ENCODE measurements at regions not wholly inside any gene's neighbourhood (a gene's known extent, or its start where the extent isn't known, plus 50 kb on each side); places are given as distances from the start of the nearest gene placed in this dataset.

DNA sequence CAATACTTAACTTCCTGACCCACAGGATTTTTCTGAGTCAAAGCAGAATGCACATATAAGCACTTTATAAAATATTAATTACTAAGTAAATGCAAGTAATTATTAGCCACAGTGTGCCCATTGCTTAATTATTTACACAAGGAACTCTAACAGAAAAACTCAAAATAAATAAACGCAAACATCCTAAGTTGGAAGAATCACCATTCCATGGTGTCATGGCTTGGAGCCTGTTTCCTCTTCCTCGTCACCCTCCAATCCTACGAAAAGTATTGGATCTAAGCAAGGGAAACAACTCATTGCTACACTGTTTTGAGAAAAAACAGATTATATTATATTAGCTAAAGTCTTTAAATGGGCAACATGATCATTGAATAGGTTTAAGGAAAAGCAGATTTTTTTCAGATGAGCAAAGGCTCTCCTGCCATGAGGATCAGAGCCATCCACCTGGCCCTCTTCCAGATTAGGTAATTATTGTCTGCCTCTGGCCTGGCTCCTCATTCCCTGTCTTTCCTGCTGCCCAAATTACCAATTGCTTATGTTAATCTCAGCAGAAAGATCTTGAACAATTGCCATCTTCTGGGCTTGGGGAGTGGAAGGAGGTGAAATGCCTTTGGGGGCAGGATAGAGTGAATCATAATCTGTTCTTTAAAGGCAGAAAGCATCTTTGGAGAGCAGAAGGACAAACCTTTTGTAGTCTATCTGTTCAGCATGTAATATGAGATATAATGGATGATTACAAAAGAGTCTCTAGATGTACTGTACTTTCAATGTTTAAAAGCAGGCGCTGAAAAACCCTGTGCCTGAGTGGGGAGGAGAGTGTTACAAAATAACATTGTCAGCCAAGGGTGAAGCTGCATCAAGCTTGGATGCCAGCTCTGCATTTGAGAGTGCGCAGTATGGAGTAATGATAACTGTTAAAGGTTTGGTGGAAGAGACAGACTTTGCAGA is 121.2 kb downstream of the DUSP10 start:
- no peaks in the 10 kb centered on the region for H3K36me3 ChIP-seq (replicated peaks in 1 of 2; ENCODE audit: control extremely low read depth in 1 of 2, control insufficient read depth in 1 of 2, extremely low read depth in 1 of 2, insufficient read depth in 2 of 2, low read length in 1 of 2)
- intact Hi-C loops (cut with micrococcal nuclease): no loop called here
- H3K4me3 ChIP-seq (ENCODE audit: control extremely low read depth in 1 of 5, extremely low read depth in 1 of 5, insufficient read depth in 1 of 5, low read depth in 2 of 5, low read length in 4 of 5): no peak overlapping the region
- no peak overlapping the region for H2AFZ ChIP-seq (ENCODE audit: insufficient read depth, low read depth, low read length, poor library complexity, severe bottlenecking)
- H3K27ac ChIP-seq (ENCODE audit: low read length in 2 of 2): no peak overlapping the region
- WGBS (ENCODE audit: insufficient coverage): 100% methylated on average over 3 of the region's 5 CpGs
- peaks cover 0 to 2% (median 1%) of the 10 kb centered on the region in 3 donors for H3K9me3 ChIP-seq (ENCODE audit: control extremely low read depth in 1 of 3, control insufficient read depth in 2 of 3, insufficient read depth in 1 of 3, low read length in 2 of 3)
- ChIA-PET POLR2A (no interaction called here), CTCF (no interaction called here)
- Mint-ChIP-seq H3K4me1 (no peaks in the 10 kb centered on the region), H3K9me3 (ENCODE audit: insufficient read depth) (no peaks in the 10 kb centered on the region), H3K4me3 (no peak overlapping the region), H3K27me3 (no peaks in the 10 kb centered on the region), H3K27ac (no peak overlapping the region)
- no peak for DNase-seq
- H3K9ac ChIP-seq (ENCODE audit: low read length): no peak overlapping the region
- H4K20me1 ChIP-seq (ENCODE audit: control insufficient read depth, insufficient read depth, low read length, poor library complexity, severe bottlenecking): no peaks in the 10 kb centered on the region
- H3K4me1 ChIP-seq (ENCODE audit: control insufficient read depth in 2 of 2, insufficient read depth in 2 of 2, low read length in 2 of 2): no peaks in the 10 kb centered on the region
- no peaks in the 10 kb centered on the region for H3K27me3 ChIP-seq (replicated peaks in 1 of 4; ENCODE audit: control extremely low read depth in 1 of 4, control insufficient read depth in 3 of 4, insufficient read depth in 4 of 4, low read length in 3 of 4)
- TF ChIP-seq, protein P1, sequence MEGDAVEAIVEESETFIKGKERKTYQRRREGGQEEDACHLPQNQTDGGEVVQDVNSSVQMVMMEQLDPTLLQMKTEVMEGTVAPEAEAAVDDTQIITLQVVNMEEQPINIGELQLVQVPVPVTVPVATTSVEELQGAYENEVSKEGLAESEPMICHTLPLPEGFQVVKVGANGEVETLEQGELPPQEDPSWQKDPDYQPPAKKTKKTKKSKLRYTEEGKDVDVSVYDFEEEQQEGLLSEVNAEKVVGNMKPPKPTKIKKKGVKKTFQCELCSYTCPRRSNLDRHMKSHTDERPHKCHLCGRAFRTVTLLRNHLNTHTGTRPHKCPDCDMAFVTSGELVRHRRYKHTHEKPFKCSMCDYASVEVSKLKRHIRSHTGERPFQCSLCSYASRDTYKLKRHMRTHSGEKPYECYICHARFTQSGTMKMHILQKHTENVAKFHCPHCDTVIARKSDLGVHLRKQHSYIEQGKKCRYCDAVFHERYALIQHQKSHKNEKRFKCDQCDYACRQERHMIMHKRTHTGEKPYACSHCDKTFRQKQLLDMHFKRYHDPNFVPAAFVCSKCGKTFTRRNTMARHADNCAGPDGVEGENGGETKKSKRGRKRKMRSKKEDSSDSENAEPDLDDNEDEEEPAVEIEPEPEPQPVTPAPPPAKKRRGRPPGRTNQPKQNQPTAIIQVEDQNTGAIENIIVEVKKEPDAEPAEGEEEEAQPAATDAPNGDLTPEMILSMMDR (IDR thresholded peaks at IDR 0.05): no peak
- no peak for TF ChIP-seq EZH2 (IDR thresholded peaks at IDR 0.05; ENCODE audit: borderline replicate concordance, insufficient read depth, low read depth, low read length, poor library complexity, severe bottlenecking)
- ATAC-seq (ENCODE audit: low read depth): no peak
- no peak overlapping the region for H3K4me2 ChIP-seq (replicated peaks; ENCODE audit: low read depth, low read length, poor library complexity, severe bottlenecking)
- no peaks in the 10 kb centered on the region for H3K79me2 ChIP-seq (ENCODE audit: control insufficient read depth, insufficient read depth, low read length)

GRCh38 chr1:221621683-221622082 is 120.2 kb downstream of the DUSP10 start:
- H4K20me1 ChIP-seq (ENCODE audit: control insufficient read depth, insufficient read depth, low read length, poor library complexity, severe bottlenecking): no peaks in the 10 kb centered on the region
- H2AFZ ChIP-seq (ENCODE audit: insufficient read depth, low read depth, low read length, poor library complexity, severe bottlenecking): no peak overlapping the region
- ChIA-PET CTCF (no interaction called here), POLR2A (no interaction called here)
- H3K4me2 ChIP-seq (replicated peaks; ENCODE audit: low read depth, low read length, poor library complexity, severe bottlenecking): no peak overlapping the region
- no peak overlapping the region for H3K9ac ChIP-seq (ENCODE audit: low read length)
- no CpG with 5 or more reads among the region's 2 CpGs for WGBS (ENCODE audit: insufficient coverage)
- Mint-ChIP-seq H3K9me3 (ENCODE audit: insufficient read depth) (no peaks in the 10 kb centered on the region), H3K27ac (no peak overlapping the region), H3K4me1 (no peaks in the 10 kb centered on the region), H3K4me3 (no peak overlapping the region), H3K27me3 (no peaks in the 10 kb centered on the region)
- no peaks in the 10 kb centered on the region for H3K27me3 ChIP-seq (replicated peaks in 1 of 4; ENCODE audit: control extremely low read depth in 1 of 4, control insufficient read depth in 3 of 4, insufficient read depth in 4 of 4, low read length in 3 of 4)
- no peaks in the 10 kb centered on the region for H3K4me1 ChIP-seq (ENCODE audit: control insufficient read depth in 2 of 2, insufficient read depth in 2 of 2, low read length in 2 of 2)
- no peaks in the 10 kb centered on the region for H3K79me2 ChIP-seq (ENCODE audit: control insufficient read depth, insufficient read depth, low read length)
- intact Hi-C loops (cut with micrococcal nuclease): no loop called here
- H3K27ac ChIP-seq (ENCODE audit: low read length in 2 of 2): no peak overlapping the region
- TF ChIP-seq, protein P1 (IDR thresholded peaks at IDR 0.05): no peak
- TF ChIP-seq EZH2 (IDR thresholded peaks at IDR 0.05; ENCODE audit: borderline replicate concordance, insufficient read depth, low read depth, low read length, poor library complexity, severe bottlenecking): no peak
- DNase-seq (no peak), ATAC-seq (ENCODE audit: low read depth) (no peak)
- peaks cover 0 to 2% (median 1%) of the 10 kb centered on the region in 3 donors for H3K9me3 ChIP-seq (ENCODE audit: control extremely low read depth in 1 of 3, control insufficient read depth in 2 of 3, insufficient read depth in 1 of 3, low read length in 2 of 3)
- no peaks in the 10 kb centered on the region for H3K36me3 ChIP-seq (replicated peaks in 1 of 2; ENCODE audit: control extremely low read depth in 1 of 2, control insufficient read depth in 1 of 2, extremely low read depth in 1 of 2, insufficient read depth in 2 of 2, low read length in 1 of 2)
- no peak overlapping the region for H3K4me3 ChIP-seq (ENCODE audit: control extremely low read depth in 1 of 5, extremely low read depth in 1 of 5, insufficient read depth in 1 of 5, low read depth in 2 of 5, low read length in 4 of 5)

All from B cell (primary cell).